ENCODE measurements at regions not wholly inside any gene's neighbourhood (a gene's known extent, or its start where the extent isn't known, plus 50 kb on each side); places are given as distances from the start of the nearest gene placed in this dataset.

GRCh38 chr5:116671211-116671736 lies 96.7 kb upstream of the SEMA6A start:
- no peak overlapping the region for H3K4me3 ChIP-seq (ENCODE audit: control insufficient read depth in 2 of 3, extremely low read depth in 1 of 3, insufficient read depth in 2 of 3, low read depth in 1 of 3, low read length in 3 of 3)
- no peaks in the 10 kb centered on the region for H3K9me3 ChIP-seq (ENCODE audit: control insufficient read depth, low read depth, low read length)
- H4K20me1 ChIP-seq (ENCODE audit: control insufficient read depth, extremely low read depth, insufficient read depth, low read length), result no peaks in the 10 kb centered on the region
- dilution Hi-C loops (cut with MboI; ENCODE audit: extremely low pct_ligation_motif_present, low sequenced_read_pairs), result no loop called here
- H3K4me2 ChIP-seq (ENCODE audit: control insufficient read depth, extremely low read depth, insufficient read depth, low read depth, low read length), result no peak overlapping the region
- no peaks in the 10 kb centered on the region for H3K9me1 ChIP-seq (ENCODE audit: control insufficient read depth, extremely low read depth, insufficient read depth, low read length)
- no peak for DNase-seq (ENCODE audit: low read depth, low spot score)
- no peak for FAIRE-seq
- no peak for TF ChIP-seq CTCF (optimal IDR thresholded peaks at IDR 0.05 in 1 of 3, IDR thresholded peaks at IDR 0.05 in 1 of 3, conservative IDR thresholded peaks at IDR 0.05 in 1 of 3; ENCODE audit: extremely low read depth in 1 of 3, insufficient read depth in 2 of 3, low read length in 3 of 3)
- TF ChIP-seq EZH2 (IDR thresholded peaks at IDR 0.05; ENCODE audit: low read length), result no peak
- no peak overlapping the region for H3K9ac ChIP-seq (ENCODE audit: control insufficient read depth, extremely low read depth, insufficient read depth, low read length)
- no peak overlapping the region for H3K27ac ChIP-seq (ENCODE audit: control insufficient read depth, insufficient read depth, low read length)
- H3K79me2 ChIP-seq (ENCODE audit: control insufficient read depth, insufficient read depth, low read length), result no peaks in the 10 kb centered on the region
- no peaks in the 10 kb centered on the region for H3K27me3 ChIP-seq (ENCODE audit: control insufficient read depth, extremely low read depth, insufficient read depth, low read length)
- H3K36me3 ChIP-seq (ENCODE audit: control insufficient read depth in 2 of 2, extremely low read depth in 1 of 2, insufficient read depth in 2 of 2, low read length in 2 of 2), result no peaks in the 10 kb centered on the region
- H3K4me1 ChIP-seq (ENCODE audit: control insufficient read depth, extremely low read depth, insufficient read depth, low read length), result no peaks in the 10 kb centered on the region
- H2AFZ ChIP-seq (ENCODE audit: control insufficient read depth, low read length), result no peak overlapping the region

- Histone ChIP-seq H3K79me2 (ENCODE audit: control insufficient read depth, insufficient read depth, low read length) (no peaks in the 10 kb centered on the region), H2AFZ (ENCODE audit: control insufficient read depth, low read length) (no peak overlapping the region), H3K4me3 (ENCODE audit: control insufficient read depth in 2 of 3, extremely low read depth in 1 of 3, insufficient read depth in 2 of 3, low read depth in 1 of 3, low read length in 3 of 3) (no peak overlapping the region), H3K27ac (ENCODE audit: control insufficient read depth, insufficient read depth, low read length) (no peak overlapping the region), H3K9me3 (ENCODE audit: control insufficient read depth, low read depth, low read length) (no peaks in the 10 kb centered on the region), H4K20me1 (ENCODE audit: control insufficient read depth, extremely low read depth, insufficient read depth, low read length) (no peaks in the 10 kb centered on the region), H3K4me2 (ENCODE audit: control insufficient read depth, extremely low read depth, insufficient read depth, low read depth, low read length) (no peak overlapping the region), H3K9me1 (ENCODE audit: control insufficient read depth, extremely low read depth, insufficient read depth, low read length) (no peaks in the 10 kb centered on the region), H3K4me1 (ENCODE audit: control insufficient read depth, extremely low read depth, insufficient read depth, low read length) (no peaks in the 10 kb centered on the region), H3K36me3 (ENCODE audit: control insufficient read depth in 2 of 2, extremely low read depth in 1 of 2, insufficient read depth in 2 of 2, low read length in 2 of 2) (no peaks in the 10 kb centered on the region), H3K27me3 (ENCODE audit: control insufficient read depth, extremely low read depth, insufficient read depth, low read length) (no peaks in the 10 kb centered on the region), H3K9ac (ENCODE audit: control insufficient read depth, extremely low read depth, insufficient read depth, low read length) (no peak overlapping the region)
- DNase-seq (ENCODE audit: low read depth, low spot score) (no peak), FAIRE-seq (no peak)
- dilution Hi-C loops (cut with MboI; ENCODE audit: extremely low pct_ligation_motif_present, low sequenced_read_pairs), result no loop called here
- TF ChIP-seq EZH2 (IDR thresholded peaks at IDR 0.05; ENCODE audit: low read length), result no peak
- no peak for TF ChIP-seq CTCF (optimal IDR thresholded peaks at IDR 0.05 in 1 of 3, IDR thresholded peaks at IDR 0.05 in 1 of 3, conservative IDR thresholded peaks at IDR 0.05 in 1 of 3; ENCODE audit: extremely low read depth in 1 of 3, insufficient read depth in 2 of 3, low read length in 3 of 3)
Measured at GRCh38 chr5:116669261-116670031, 94.8 kb upstream of the SEMA6A start.

All from keratinocyte (primary cell).